Trophoblast cell (in vitro differentiated cells and primary cell): ENCODE measurements at regions not wholly inside any gene's neighbourhood (a gene's known extent, or its start where the extent isn't known, plus 50 kb on each side); places are given as distances from the start of the nearest gene placed in this dataset.

Source experiments
- DNase-seq, 2 donors: peaks; one replicate each; pipeline ENCODE4 v3.0.0-alpha.2; 2016
- H2AFZ ChIP-seq: 2 replicates; pipeline ENCODE4 v1.6.1; 2013; ENCODE audit warnings: low read length, moderate library complexity, mild to moderate bottlenecking; ENCODE audit not compliant: insufficient read depth, poor library complexity
- H2AK5ac ChIP-seq: 2 replicates; pipeline ENCODE4 v1.6.1; 2013; ENCODE audit warnings: mild to moderate bottlenecking, low read length
- H2BK120ac ChIP-seq: 2 replicates; pipeline ENCODE4 v1.6.1; 2013; ENCODE audit warnings: low read length, mild to moderate bottlenecking, moderate library complexity; ENCODE audit not compliant: insufficient read depth, poor library complexity
- H2BK12ac ChIP-seq: 2 replicates; pipeline ENCODE4 v1.6.1; 2013; ENCODE audit warnings: mild to moderate bottlenecking, low read length, moderate library complexity
- H2BK5ac ChIP-seq: 2 replicates; pipeline ENCODE4 v1.6.1; 2013; ENCODE audit warnings: low read length, low read depth, moderate library complexity, mild to moderate bottlenecking; ENCODE audit not compliant: poor library complexity
- H3K14ac ChIP-seq: 2 replicates; pipeline ENCODE4 v1.6.1; 2013; ENCODE audit warnings: mild to moderate bottlenecking, low read length
- H3K18ac ChIP-seq: 2 replicates; pipeline ENCODE4 v1.6.1; 2013; ENCODE audit warnings: mild to moderate bottlenecking, low read length
- H3K23ac ChIP-seq: 2 replicates; pipeline ENCODE4 v1.6.1; 2013; ENCODE audit warnings: low read length
- H3K27ac ChIP-seq: 2 replicates; pipeline ENCODE4 v1.5.1; 2013; ENCODE audit warnings: low read depth, mild to moderate bottlenecking, inconsistent platforms, low read length, moderate library complexity
- H3K27me3 ChIP-seq: 2 replicates; pipeline ENCODE4 v1.6.1; 2013; ENCODE audit warnings: inconsistent platforms, mild to moderate bottlenecking, low read length, moderate library complexity; ENCODE audit not compliant: insufficient read depth
- H3K36me3 ChIP-seq, 2 experiments: 1 replicate in 1 of 2; 2 replicates in 1 of 2; pipeline ENCODE4 v1.6.1; 2013; ENCODE audit warnings: low read length in 2 of 2, mild to moderate bottlenecking in 2 of 2, moderate library complexity in 1 of 2; ENCODE audit not compliant: insufficient read depth in 2 of 2, control insufficient read depth in 1 of 2
- H3K4ac ChIP-seq: 2 replicates; pipeline ENCODE4 v1.6.1; 2013; ENCODE audit warnings: low read depth, mild to moderate bottlenecking, low read length, moderate library complexity
- H3K4me1 ChIP-seq, 2 experiments: 1 replicate in 1 of 2; 2 replicates in 1 of 2; pipeline ENCODE4 v1.6.1; 2013; ENCODE audit warnings: low read length in 2 of 2, mild to moderate bottlenecking in 2 of 2, moderate library complexity in 1 of 2; ENCODE audit not compliant: insufficient read depth in 2 of 2, control insufficient read depth in 1 of 2
- H3K4me2 ChIP-seq: 2 replicates; pipeline ENCODE4 v1.6.1; 2013; ENCODE audit warnings: inconsistent platforms, mild to moderate bottlenecking, low read length, moderate library complexity
- H3K4me3 ChIP-seq: 2 replicates; pipeline ENCODE4 v1.5.1; 2013; ENCODE audit warnings: mild to moderate bottlenecking, low read depth, low read length, inconsistent platforms
- H3K79me1 ChIP-seq: one replicate; pipeline ENCODE4 v1.6.1; 2013; ENCODE audit warnings: low read length
- H3K79me2 ChIP-seq: 2 replicates; pipeline ENCODE4 v1.6.1; 2013; ENCODE audit warnings: low read length, mild to moderate bottlenecking; ENCODE audit not compliant: control insufficient read depth, insufficient read depth, poor library complexity
- H3K9ac ChIP-seq: 2 replicates; pipeline ENCODE4 v1.6.1; 2013; ENCODE audit warnings: mild to moderate bottlenecking, low read length
- H3K9me3 ChIP-seq: 2 replicates; pipeline ENCODE4 v1.6.1; 2013; ENCODE audit warnings: low read depth, mild to moderate bottlenecking, control low read depth, inconsistent platforms, low read length; ENCODE audit not compliant: insufficient read depth
- H4K12ac ChIP-seq: 2 replicates; pipeline ENCODE4 v1.6.1; 2013; ENCODE audit warnings: low read depth, mild to moderate bottlenecking, low read length, moderate library complexity
- H4K8ac ChIP-seq: 2 replicates; pipeline ENCODE4 v1.6.1; 2013; ENCODE audit warnings: low read depth, mild to moderate bottlenecking, low read length, moderate library complexity
- H4K91ac ChIP-seq: one replicate; pipeline ENCODE4 v1.6.1; 2013; ENCODE audit warnings: low read depth, mild to moderate bottlenecking, low read length, moderate library complexity
- WGBS: extraction: QIAGEN DNeasy Blood & Tissue Kit; methylation state at CpG from one replicate; pipeline ENCODE4 v1.1.7; 2013; ENCODE audit warnings: missing lambda C conversion rate; ENCODE audit not compliant: insufficient read length, insufficient coverage; ENCODE audit errors: extremely low coverage; 5-methylcytosine and 5-hydroxymethylcytosine counted together

- WGBS, result no CpG with 5 or more reads among the region's 3 CpGs
- Histone ChIP-seq H3K79me2 (no peaks in the 10 kb centered on the region), H3K23ac (no peak overlapping the region)
These were observed 322.5 kb upstream of the COL8A1 start for GRCh38 chr3:99315896-99316295.

GRCh38 chr3:99313485-99313884 lies 324.9 kb upstream of the COL8A1 start:
- Histone ChIP-seq H2BK12ac (no peak overlapping the region), H3K4me2 (no peak overlapping the region), H4K12ac (no peak overlapping the region), H2BK120ac (no peak overlapping the region), H2BK5ac (no peak overlapping the region), H3K27ac (no peak overlapping the region), H3K4me1 (no peaks in the 10 kb centered on the region), H3K79me2 (no peaks in the 10 kb centered on the region), H3K14ac (no peak overlapping the region), H3K9ac (no peak overlapping the region), H3K9me3 (no peaks in the 10 kb centered on the region), H2AFZ (no peak overlapping the region), H3K18ac (no peak overlapping the region), H3K27me3 (no peaks in the 10 kb centered on the region), H3K23ac (no peak overlapping the region), H4K8ac (no peak overlapping the region), H3K79me1 (no peaks in the 10 kb centered on the region), H3K36me3 (no peaks in the 10 kb centered on the region), H3K4ac (no peak overlapping the region), H4K91ac (no peak overlapping the region), H2AK5ac (no peak overlapping the region), H3K4me3 (no peak overlapping the region)
- DNase-seq, result no peak

More at GRCh38 chr3:99315896-99316295, 322.5 kb upstream of the COL8A1 start:
- Histone ChIP-seq H3K14ac (no peak overlapping the region), H3K27ac (no peak overlapping the region), H2BK120ac (no peak overlapping the region), H3K4ac (no peak overlapping the region), H4K8ac (no peak overlapping the region), H2BK12ac (no peak overlapping the region), H3K4me2 (no peak overlapping the region), H4K91ac (no peak overlapping the region), H3K18ac (no peak overlapping the region), H2AK5ac (no peak overlapping the region), H3K4me1 (no peaks in the 10 kb centered on the region), H3K36me3 (no peaks in the 10 kb centered on the region), H2AFZ (no peak overlapping the region), H2BK5ac (no peak overlapping the region), H3K27me3 (no peaks in the 10 kb centered on the region), H4K12ac (no peak overlapping the region), H3K79me1 (no peaks in the 10 kb centered on the region), H3K9me3 (no peaks in the 10 kb centered on the region), H3K4me3 (no peak overlapping the region), H3K9ac (peak overlapping the region; percentile 47)
- DNase-seq, result no peak

- Histone ChIP-seq H3K14ac (no peak overlapping the region), H3K4ac (no peak overlapping the region), H3K18ac (no peak overlapping the region), H3K27ac (no peak overlapping the region), H3K36me3 (no peaks in the 10 kb centered on the region), H3K79me2 (no peaks in the 10 kb centered on the region), H2AFZ (no peak overlapping the region), H2BK12ac (no peak overlapping the region), H3K4me2 (no peak overlapping the region), H4K8ac (no peak overlapping the region), H2AK5ac (no peak overlapping the region), H3K4me1 (no peaks in the 10 kb centered on the region), H3K23ac (no peak overlapping the region), H2BK5ac (no peak overlapping the region), H3K9ac (no peak overlapping the region), H3K79me1 (no peaks in the 10 kb centered on the region), H4K91ac (no peak overlapping the region), H4K12ac (no peak overlapping the region), H3K9me3 (no peaks in the 10 kb centered on the region), H3K4me3 (no peak overlapping the region), H3K27me3 (no peaks in the 10 kb centered on the region), H2BK120ac (no peak overlapping the region)
- no peak for DNase-seq
- no CpG with 5 or more reads among the region's 1 CpG for WGBS
These were observed 339.7 kb upstream of the COL8A1 start for GRCh38 chr3:99298661-99299060.

- H3K9ac ChIP-seq, result no peak overlapping the region
- no peak overlapping the region for H2BK5ac ChIP-seq
- no peak overlapping the region for H3K14ac ChIP-seq
- no peak overlapping the region for H3K23ac ChIP-seq
- DNase-seq, result no peak
- H3K4me3 ChIP-seq, result no peak overlapping the region
- H3K27me3 ChIP-seq, result no peaks in the 10 kb centered on the region
- H3K79me1 ChIP-seq, result no peaks in the 10 kb centered on the region
- H2BK120ac ChIP-seq, result no peak overlapping the region
- H3K79me2 ChIP-seq, result no peaks in the 10 kb centered on the region
- H4K12ac ChIP-seq, result no peak overlapping the region
- H4K8ac ChIP-seq, result no peak overlapping the region
- no CpG with 5 or more reads among the region's 1 CpG for whole genome bisulfite sequencing
- no peaks in the 10 kb centered on the region for H3K36me3 ChIP-seq
- no peak overlapping the region for H3K18ac ChIP-seq
- no peak overlapping the region for H4K91ac ChIP-seq
- H3K27ac ChIP-seq, result no peak overlapping the region
- H3K4me2 ChIP-seq, result no peak overlapping the region
- H2AK5ac ChIP-seq, result no peak overlapping the region
- no peaks in the 10 kb centered on the region for H3K9me3 ChIP-seq
- H3K4ac ChIP-seq, result no peak overlapping the region
- H3K4me1 ChIP-seq, result no peaks in the 10 kb centered on the region
- H2AFZ ChIP-seq, result no peak overlapping the region
- no peak overlapping the region for H2BK12ac ChIP-seq
These were observed 342.6 kb upstream of the COL8A1 start for GRCh38 chr3:99295836-99296235.
